ENCODE measurements at regions not wholly inside any gene's neighbourhood (a gene's known extent, or its start where the extent isn't known, plus 50 kb on each side); places are given as distances from the start of the nearest gene placed in this dataset.
"Not testable (repeated sequence)": the region's sequence is repeated elsewhere in the genome, so short reads cannot be mapped to it uniquely, and the experiment has no call there.

DNA sequence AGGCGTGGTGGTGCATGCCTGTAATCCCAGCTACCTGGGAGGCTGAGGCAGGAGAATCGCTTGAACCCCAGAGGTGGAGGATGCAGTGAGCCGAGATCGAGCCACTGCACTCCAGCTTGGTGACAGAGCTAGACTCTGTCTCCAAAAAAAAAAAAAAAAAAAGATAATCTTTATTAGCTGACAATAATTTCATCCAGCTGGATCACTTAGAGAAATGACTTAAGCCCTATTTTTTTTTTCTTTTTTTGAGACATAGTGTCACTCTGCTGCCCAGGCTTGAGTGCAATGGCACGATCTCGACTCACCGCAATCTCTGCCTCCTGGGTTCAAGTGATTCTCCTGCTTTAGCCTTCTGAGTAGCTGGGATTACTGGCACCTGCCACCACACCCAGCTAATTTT, 51.6 kb upstream of the MAP4K4 start:
- H3K9me3 Mint-ChIP-seq; POLR2A ChIA-PET; H3K4me1 Mint-ChIP-seq; H3K27me3 Mint-ChIP-seq; H3K27ac Mint-ChIP-seq; ATAC-seq (ENCODE audit: low read depth); DNase-seq; H3K4me3 Mint-ChIP-seq; H3K36me3 Mint-ChIP-seq: not testable (repeated sequence)

DNA sequence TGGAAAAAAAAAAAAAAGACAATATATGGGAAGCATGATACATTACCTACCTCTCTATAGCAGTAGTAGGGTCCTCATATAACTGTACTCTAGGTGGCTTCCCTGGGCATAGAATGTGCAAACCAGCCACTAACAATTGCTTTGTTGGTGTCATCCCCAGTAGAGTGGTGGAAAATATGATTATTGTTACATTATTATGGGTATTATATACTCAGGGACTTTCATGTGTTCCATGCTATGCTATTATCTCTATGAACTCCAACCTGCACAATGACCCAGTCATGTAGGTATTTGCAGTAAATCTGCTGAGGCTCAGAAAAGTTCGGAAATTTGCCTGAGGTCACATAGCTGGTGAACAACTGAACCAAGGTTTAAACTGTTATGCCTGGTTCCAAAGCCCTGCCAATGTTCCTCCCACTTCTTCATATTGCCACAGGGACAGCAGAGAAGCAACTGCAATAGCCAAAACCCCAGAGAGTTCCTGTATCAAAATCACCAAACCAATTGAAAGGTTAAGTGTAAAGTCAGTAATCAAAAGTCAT, 52.6 kb upstream of the MAP4K4 start:
- POLR2A ChIA-PET, result no interaction called here
- Mint-ChIP-seq H3K4me1 (peaks cover 2% of the 10 kb centered on the region), H3K4me3 (no peak overlapping the region), H3K27ac (no peak overlapping the region), H3K36me3 (no peaks in the 10 kb centered on the region), H3K27me3 (no peaks in the 10 kb centered on the region), H3K9me3 (no peaks in the 10 kb centered on the region)
- ATAC-seq (ENCODE audit: low read depth) (no peak), DNase-seq (no peak)

DNA sequence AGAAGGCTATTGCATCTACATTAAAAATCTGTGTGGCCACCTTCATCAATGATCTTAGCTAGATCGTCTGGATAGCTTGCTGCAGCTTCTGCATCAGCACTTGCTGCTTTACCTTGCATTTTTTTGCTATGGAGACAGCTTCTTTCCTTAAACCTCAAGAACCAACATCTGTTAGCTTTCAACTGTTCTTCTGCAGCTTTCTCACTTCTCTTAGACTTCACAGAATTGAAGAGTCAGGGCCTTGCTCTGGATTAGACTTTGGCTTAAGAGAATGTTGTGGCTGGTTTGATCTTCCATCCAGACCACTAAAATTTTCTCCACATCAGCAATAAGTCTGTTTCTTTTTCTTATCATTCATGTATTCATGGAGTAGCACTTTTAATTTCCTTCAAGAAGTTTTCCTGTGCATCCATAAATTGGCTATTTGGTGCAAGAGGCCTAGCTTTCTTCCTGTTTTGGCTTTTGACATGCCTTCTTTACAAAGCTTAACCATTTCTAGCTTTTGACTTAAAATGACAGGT, 54.4 kb upstream of the MAP4K4 start:
- no peak overlapping the region for H3K4me3 Mint-ChIP-seq
- no peaks in the 10 kb centered on the region for H3K36me3 Mint-ChIP-seq
- peaks cover 2% of the 10 kb centered on the region for H3K4me1 Mint-ChIP-seq
- H3K9me3 Mint-ChIP-seq, result no peaks in the 10 kb centered on the region
- POLR2A ChIA-PET, result no interaction called here
- ATAC-seq (ENCODE audit: low read depth), result no peak
- no peak for DNase-seq
- no peak overlapping the region for H3K27ac Mint-ChIP-seq
- H3K27me3 Mint-ChIP-seq, result no peaks in the 10 kb centered on the region

DNA sequence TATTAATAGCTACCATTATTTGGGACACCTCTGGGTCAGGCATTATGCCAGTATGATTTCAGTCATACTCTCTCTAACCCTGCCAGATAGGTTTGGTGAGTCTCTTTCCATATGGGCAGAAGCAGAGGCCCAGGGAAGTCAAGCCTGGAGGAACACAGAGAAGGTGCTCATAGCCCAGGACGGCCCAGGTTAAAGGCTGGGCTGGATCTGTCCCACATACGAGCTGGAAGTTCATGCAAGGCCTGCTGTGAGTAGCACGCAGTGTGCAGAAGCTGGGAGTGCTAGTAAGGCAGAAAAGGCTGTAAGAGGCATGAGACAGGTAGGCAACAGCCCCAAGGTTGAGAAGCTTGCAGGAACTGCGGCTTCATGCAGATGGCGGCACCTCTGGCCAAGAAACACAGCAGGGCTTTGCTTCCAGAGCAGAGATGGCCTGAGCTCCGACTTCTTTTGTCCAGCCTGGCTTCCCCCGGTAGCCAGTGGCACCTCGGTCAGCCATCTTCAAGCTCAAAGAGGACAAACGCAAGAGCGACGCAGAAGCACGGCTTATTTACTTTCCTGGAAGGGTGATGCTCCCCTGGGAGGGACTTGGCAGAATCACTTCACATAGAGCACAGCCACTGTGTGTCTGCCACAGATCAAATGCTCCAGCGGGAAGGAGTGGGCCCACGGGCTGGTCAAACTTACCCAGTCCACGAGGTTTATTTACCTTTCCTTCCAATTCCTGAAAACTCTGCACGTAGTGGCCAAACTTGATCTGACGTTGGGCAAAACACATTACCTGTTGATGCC, 58.5 kb upstream of the MAP4K4 start:
- no peak for DNase-seq
- Mint-ChIP-seq H3K27me3 (peaks cover under 1% of the 10 kb centered on the region), H3K9me3 (no peaks in the 10 kb centered on the region), H3K36me3 (no peaks in the 10 kb centered on the region), H3K4me3 (no peak overlapping the region), H3K4me1 (peaks cover under 1% of the 10 kb centered on the region), H3K27ac (no peak overlapping the region)
- no peak for ATAC-seq (ENCODE audit: low read depth)
- POLR2A ChIA-PET, result no interaction called here

GRCh38 chr2:101638181-101638711, 59.3 kb upstream of the MAP4K4 start:
- no peak for ATAC-seq (ENCODE audit: low read depth)
- POLR2A ChIA-PET, result no interaction called here
- peaks cover 2% of the 10 kb centered on the region for H3K27me3 Mint-ChIP-seq
- no peak overlapping the region for H3K27ac Mint-ChIP-seq
- no peak overlapping the region for H3K4me3 Mint-ChIP-seq
- no peaks in the 10 kb centered on the region for H3K9me3 Mint-ChIP-seq
- no peaks in the 10 kb centered on the region for H3K36me3 Mint-ChIP-seq
- peaks cover 2% of the 10 kb centered on the region for H3K4me1 Mint-ChIP-seq
- no peak for DNase-seq

DNA sequence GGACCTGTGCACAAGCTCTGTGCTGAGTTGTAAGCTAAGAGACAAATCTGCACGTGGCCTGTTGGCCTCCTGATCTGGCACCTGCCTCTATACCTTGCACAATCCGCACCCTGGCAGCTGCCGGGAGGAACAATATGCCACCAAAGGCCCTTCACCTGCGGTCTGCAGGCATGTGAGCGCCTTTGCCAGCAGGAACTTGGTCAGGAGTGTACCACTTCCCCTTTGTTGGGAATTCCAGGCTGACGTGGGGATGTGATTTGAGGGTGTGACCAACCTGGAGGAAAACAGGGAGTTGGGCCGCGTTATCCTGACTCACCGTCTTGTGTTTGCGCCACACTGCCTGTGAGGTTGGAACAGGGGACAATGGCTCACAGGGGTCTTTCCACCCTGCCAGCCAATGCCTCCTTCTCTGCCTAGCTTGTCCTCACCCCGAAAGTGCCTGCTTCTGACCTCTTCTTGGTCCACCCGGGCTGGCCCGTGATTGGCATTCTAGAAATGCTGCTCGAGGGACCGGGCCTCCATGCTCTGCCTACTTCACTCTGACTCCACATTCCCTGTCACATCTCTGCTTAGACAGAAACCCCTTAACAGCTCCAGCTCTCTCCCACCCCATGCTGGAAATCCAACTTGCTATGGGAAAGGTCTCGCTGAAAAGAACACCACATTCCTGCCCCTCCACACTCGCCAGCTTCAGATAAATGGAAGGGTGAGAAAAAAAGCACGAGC, 67.1 kb upstream of the MAP4K4 start:
- POLR2A ChIA-PET, result no interaction called here
- Mint-ChIP-seq H3K36me3 (peaks cover 1% of the 10 kb centered on the region), H3K4me1 (peaks cover 4% of the 10 kb centered on the region), H3K27me3 (peaks cover 6% of the 10 kb centered on the region), H3K9me3 (peaks cover 4% of the 10 kb centered on the region), H3K27ac (no peak overlapping the region), H3K4me3 (no peak overlapping the region)
- no peak for DNase-seq
- no peak for ATAC-seq (ENCODE audit: low read depth)

- Mint-ChIP-seq H3K27ac (no peak overlapping the region), H3K9me3 (peaks cover 4% of the 10 kb centered on the region), H3K36me3 (peaks cover 1% of the 10 kb centered on the region), H3K4me3 (no peak overlapping the region), H3K27me3 (peaks cover 4% of the 10 kb centered on the region), H3K4me1 (peaks cover 9% of the 10 kb centered on the region)
- POLR2A ChIA-PET, result no interaction called here
- ATAC-seq (ENCODE audit: low read depth) (no peak), DNase-seq (no peak)
Measured at GRCh38 chr2:101628030-101628392, 69.5 kb upstream of the MAP4K4 start.

- H3K36me3 Mint-ChIP-seq, result peaks cover 1% of the 10 kb centered on the region
- ATAC-seq (ENCODE audit: low read depth) (no peak), DNase-seq (no peak)
- H3K27me3 Mint-ChIP-seq, result peaks cover 1% of the 10 kb centered on the region
- POLR2A ChIA-PET, result no interaction called here
- peaks cover 15% of the 10 kb centered on the region for H3K4me1 Mint-ChIP-seq
- H3K27ac Mint-ChIP-seq, result no peak overlapping the region
- no peak overlapping the region for H3K4me3 Mint-ChIP-seq
- peaks cover 4% of the 10 kb centered on the region for H3K9me3 Mint-ChIP-seq
Measured at GRCh38 chr2:101627285-101628029, 70.0 kb upstream of the MAP4K4 start.

DNA sequence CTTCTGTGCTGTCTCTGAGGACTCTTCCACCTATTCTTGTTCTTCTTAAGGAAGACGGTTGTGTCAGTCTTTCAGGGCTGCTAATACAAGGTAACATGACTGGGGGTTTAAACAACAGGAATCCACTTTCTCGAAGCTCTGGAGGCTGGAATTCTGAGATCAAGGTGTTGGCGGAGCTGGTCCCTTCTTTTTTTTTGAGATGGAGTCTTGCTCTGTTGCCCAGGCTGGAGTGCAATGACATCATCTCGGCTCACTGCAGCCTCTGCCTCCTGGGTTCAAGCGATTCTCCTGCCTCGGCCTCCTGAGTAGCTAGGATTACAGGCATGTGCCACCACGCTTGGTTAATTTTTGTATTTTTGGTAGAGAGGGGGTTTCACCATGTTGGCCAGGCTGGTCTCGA, 71.7 kb upstream of the MAP4K4 start:
- H3K36me3 Mint-ChIP-seq; DNase-seq; H3K4me3 Mint-ChIP-seq; H3K27me3 Mint-ChIP-seq; H3K9me3 Mint-ChIP-seq; POLR2A ChIA-PET; ATAC-seq (ENCODE audit: low read depth); H3K27ac Mint-ChIP-seq: not testable (repeated sequence)
- H3K4me1 Mint-ChIP-seq, result peaks cover 15% of the 10 kb centered on the region

DNA sequence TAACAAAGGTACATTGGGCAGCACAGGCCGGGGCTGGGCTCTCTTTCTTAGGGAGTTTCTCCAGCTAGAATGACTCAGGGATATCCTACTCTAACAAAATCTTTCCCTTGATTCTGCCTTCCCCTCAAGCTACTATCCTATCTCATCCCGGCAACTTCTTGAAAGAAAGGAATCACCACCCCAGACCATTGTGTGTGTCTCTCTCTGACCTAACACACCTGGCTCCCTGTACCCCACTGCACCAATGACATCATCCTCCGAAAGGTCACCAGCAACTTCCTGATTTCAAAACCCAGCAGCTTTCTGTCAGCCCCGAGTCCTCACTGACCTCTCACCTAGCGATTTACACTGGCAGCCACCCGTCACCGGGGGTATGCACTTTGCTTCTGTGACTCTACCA, 72.1 kb upstream of the MAP4K4 start:
- ATAC-seq (ENCODE audit: low read depth) (no peak), DNase-seq (no peak)
- Mint-ChIP-seq H3K4me1 (peaks cover 15% of the 10 kb centered on the region), H3K36me3 (peaks cover 1% of the 10 kb centered on the region), H3K27ac (no peak overlapping the region), H3K4me3 (no peak overlapping the region), H3K9me3 (peaks cover 4% of the 10 kb centered on the region), H3K27me3 (peaks cover 1% of the 10 kb centered on the region)
- POLR2A ChIA-PET, result no interaction called here

DNA sequence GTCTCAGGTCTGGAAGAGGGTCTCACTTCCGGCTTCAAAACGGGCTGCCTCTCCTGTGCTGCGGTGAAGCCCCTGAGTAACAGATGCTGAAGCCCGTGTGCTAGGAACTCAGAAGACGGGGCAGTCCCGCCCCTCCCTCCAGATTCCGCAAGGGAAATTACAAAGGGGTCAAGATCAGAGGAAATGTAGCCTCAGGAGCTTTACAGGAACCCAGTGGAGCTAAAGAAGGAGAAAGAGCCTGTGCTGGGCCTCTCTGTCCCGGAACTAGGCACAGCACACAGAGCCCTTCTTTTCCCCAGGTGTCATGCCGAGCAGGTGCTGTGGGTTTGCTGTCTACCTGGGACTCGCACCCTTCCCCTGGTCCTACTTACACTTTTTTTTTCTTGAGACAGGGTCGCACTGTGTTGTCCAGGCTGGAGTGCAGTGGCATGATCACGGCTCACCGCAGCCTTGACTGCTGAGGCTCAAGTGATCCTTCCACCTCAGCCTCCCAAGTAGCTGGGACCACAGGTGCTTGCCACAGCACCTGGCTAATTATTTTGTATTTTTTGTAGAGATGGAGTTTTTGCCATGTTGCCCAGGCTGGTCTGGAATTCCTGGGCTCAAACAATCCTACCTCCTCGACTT, 72.7 kb upstream of the MAP4K4 start:
- H3K9me3 Mint-ChIP-seq, result peaks cover 4% of the 10 kb centered on the region
- POLR2A ChIA-PET, result interaction anchor here (0.6 kb wide), 1 partner anchor 981 kb away, joined by 4 read pairs; no protein-coding TSS in a partner anchor
- H3K4me1 Mint-ChIP-seq, result peaks cover 15% of the 10 kb centered on the region
- no peak for ATAC-seq (ENCODE audit: low read depth)
- no peak overlapping the region for H3K27ac Mint-ChIP-seq
- H3K4me3 Mint-ChIP-seq, result no peak overlapping the region
- peaks cover 1% of the 10 kb centered on the region for H3K27me3 Mint-ChIP-seq
- peaks cover 1% of the 10 kb centered on the region for H3K36me3 Mint-ChIP-seq
- DNase-seq, result no peak

GRCh38 chr2:101623031-101623521, 74.4 kb upstream of the MAP4K4 start:
- ATAC-seq (ENCODE audit: low read depth) (no peak), DNase-seq (no peak)
- peaks cover 4% of the 10 kb centered on the region for H3K9me3 Mint-ChIP-seq
- POLR2A ChIA-PET, result no interaction called here
- peaks cover 15% of the 10 kb centered on the region for H3K4me1 Mint-ChIP-seq
- peak overlapping the region; percentile 7 for H3K4me3 Mint-ChIP-seq
- H3K27me3 Mint-ChIP-seq, result peaks cover 1% of the 10 kb centered on the region
- peak overlapping the region; percentile 28 for H3K27ac Mint-ChIP-seq
- H3K36me3 Mint-ChIP-seq, result peaks cover 1% of the 10 kb centered on the region

Measured in activated naive CD8-positive, alpha-beta T cell treated with anti-CD3 and anti-CD28 coated beads, Interleukin-2, amount 10 ng/mL, durations not matched to agents 7 days and 5 days (primary cell).